ENCODE measurements at regions not wholly inside any gene's neighbourhood (a gene's known extent, or its start where the extent isn't known, plus 50 kb on each side); places are given as distances from the start of the nearest gene placed in this dataset.
"Not testable (repeated sequence)": the region's sequence is repeated elsewhere in the genome, so short reads cannot be mapped to it uniquely, and the experiment has no call there.

DNA sequence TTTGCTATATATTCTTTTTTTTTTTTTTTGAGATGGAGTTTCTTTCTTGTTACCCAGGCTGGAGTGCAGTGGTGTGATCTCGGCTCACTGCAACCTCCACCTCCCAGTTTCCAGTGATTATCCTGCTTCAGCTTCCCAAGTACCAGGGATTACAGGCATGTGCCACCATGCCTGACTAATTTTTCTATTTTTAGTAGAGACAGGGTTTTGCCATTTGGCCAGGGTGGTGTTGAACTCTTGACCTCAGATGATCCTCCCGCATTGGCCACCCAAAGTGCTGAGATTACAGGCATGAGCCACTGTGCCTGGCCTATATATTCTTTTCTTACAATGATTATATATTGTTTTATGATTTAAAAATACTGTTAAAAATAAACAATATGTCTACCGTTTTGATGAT is 86.6 kb downstream of the FHIP1A start:
- TF ChIP-seq POLR2A (IDR thresholded peaks at IDR 0.05) = not testable (repeated sequence)
- TF ChIP-seq, protein P1, sequence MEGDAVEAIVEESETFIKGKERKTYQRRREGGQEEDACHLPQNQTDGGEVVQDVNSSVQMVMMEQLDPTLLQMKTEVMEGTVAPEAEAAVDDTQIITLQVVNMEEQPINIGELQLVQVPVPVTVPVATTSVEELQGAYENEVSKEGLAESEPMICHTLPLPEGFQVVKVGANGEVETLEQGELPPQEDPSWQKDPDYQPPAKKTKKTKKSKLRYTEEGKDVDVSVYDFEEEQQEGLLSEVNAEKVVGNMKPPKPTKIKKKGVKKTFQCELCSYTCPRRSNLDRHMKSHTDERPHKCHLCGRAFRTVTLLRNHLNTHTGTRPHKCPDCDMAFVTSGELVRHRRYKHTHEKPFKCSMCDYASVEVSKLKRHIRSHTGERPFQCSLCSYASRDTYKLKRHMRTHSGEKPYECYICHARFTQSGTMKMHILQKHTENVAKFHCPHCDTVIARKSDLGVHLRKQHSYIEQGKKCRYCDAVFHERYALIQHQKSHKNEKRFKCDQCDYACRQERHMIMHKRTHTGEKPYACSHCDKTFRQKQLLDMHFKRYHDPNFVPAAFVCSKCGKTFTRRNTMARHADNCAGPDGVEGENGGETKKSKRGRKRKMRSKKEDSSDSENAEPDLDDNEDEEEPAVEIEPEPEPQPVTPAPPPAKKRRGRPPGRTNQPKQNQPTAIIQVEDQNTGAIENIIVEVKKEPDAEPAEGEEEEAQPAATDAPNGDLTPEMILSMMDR (IDR thresholded peaks at IDR 0.05) = not testable (repeated sequence)
